Subcutaneous abdominal adipose tissue (tissue), 5 donors: ENCODE measurements at regions not wholly inside any gene's neighbourhood (a gene's known extent, or its start where the extent isn't known, plus 50 kb on each side); places are given as distances from the start of the nearest gene placed in this dataset.
"Not testable (repeated sequence)": the region's sequence is repeated elsewhere in the genome, so short reads cannot be mapped to it uniquely, and the experiment has no call there.

Experiments
- H3K27ac ChIP-seq: one replicate; pipeline ENCODE4 v1.7.0; 2013; ENCODE audit warnings: low read depth, mild to moderate bottlenecking, inconsistent platforms, low read length, moderate library complexity
- H3K27me3 ChIP-seq, 5 donors: one replicate each; pipeline ENCODE4 v1.7.0; 2013; ENCODE audit warnings: low read length in 5 of 5, inconsistent platforms in 1 of 5; ENCODE audit not compliant: control insufficient read depth in 5 of 5, insufficient read depth in 4 of 5
- H3K36me3 ChIP-seq, 5 donors: one replicate each; pipeline ENCODE4 v1.7.0; 2013; ENCODE audit warnings: low read length in 5 of 5; ENCODE audit not compliant: control insufficient read depth in 5 of 5, insufficient read depth in 5 of 5
- H3K4me1 ChIP-seq, 5 donors: one replicate each; pipeline ENCODE4 v1.7.0; 2013; ENCODE audit warnings: low read length in 5 of 5, mild to moderate bottlenecking in 3 of 5, moderate library complexity in 1 of 5; ENCODE audit not compliant: control insufficient read depth in 5 of 5, insufficient read depth in 5 of 5
- H3K4me3 ChIP-seq, 5 donors: one replicate each; pipeline ENCODE4 v1.7.0; 2013; ENCODE audit warnings: low read length in 5 of 5, low read depth in 1 of 5
- H3K9ac ChIP-seq, 5 donors: one replicate each; pipeline ENCODE4 v1.7.0; 2013; ENCODE audit warnings: low read length in 5 of 5, mild to moderate bottlenecking in 4 of 5, moderate library complexity in 3 of 5
- H3K9me3 ChIP-seq, 5 donors: one replicate each; pipeline ENCODE4 v1.7.0; 2013; ENCODE audit warnings: low read length in 5 of 5; ENCODE audit not compliant: control insufficient read depth in 5 of 5
- donor health status: healthy.
- donor health status: healthy.
- donor health status: healthy.
- donor health status: healthy.
- donor health status: healthy.

GRCh38 chr10:21431799-21432198 lies 93.7 kb downstream of the SKIDA1 start:
- H3K9ac ChIP-seq: no peak overlapping the region
- H3K4me1 ChIP-seq: no peaks in the 10 kb centered on the region
- H3K27me3 ChIP-seq: no peaks in the 10 kb centered on the region
- no peaks in the 10 kb centered on the region for H3K36me3 ChIP-seq
- H3K9me3 ChIP-seq: peaks cover 0 to 13% (median 11%) of the 10 kb centered on the region in 5 donors
- no peak overlapping the region for H3K27ac ChIP-seq
- H3K4me3 ChIP-seq: no peak overlapping the region

GRCh38 chr10:21427804-21428481 lies 97.5 kb downstream of the SKIDA1 start:
- no peak overlapping the region for H3K4me3 ChIP-seq
- peaks cover 3 to 15% (median 13%) of the 10 kb centered on the region in 5 donors for H3K9me3 ChIP-seq
- no peaks in the 10 kb centered on the region for H3K27me3 ChIP-seq
- no peak overlapping the region for H3K27ac ChIP-seq
- no peaks in the 10 kb centered on the region for H3K4me1 ChIP-seq
- no peaks in the 10 kb centered on the region for H3K36me3 ChIP-seq
- no peak overlapping the region for H3K9ac ChIP-seq

GRCh38 chr10:21424459-21424861 lies 101.0 kb downstream of the SKIDA1 start:
- Histone ChIP-seq H3K36me3 (no peaks in the 10 kb centered on the region), H3K27me3 (no peaks in the 10 kb centered on the region), H3K27ac (no peak overlapping the region), H3K4me3 (no peak overlapping the region), H3K9ac (no peak overlapping the region), H3K9me3 (peaks cover 3 to 15% (median 13%) of the 10 kb centered on the region in 5 donors), H3K4me1 (no peaks in the 10 kb centered on the region)

- H3K27me3 ChIP-seq: no peaks in the 10 kb centered on the region
- H3K27ac ChIP-seq: no peak overlapping the region
- no peaks in the 10 kb centered on the region for H3K36me3 ChIP-seq
- no peak overlapping the region for H3K9ac ChIP-seq
- peaks cover 3 to 15% (median 13%) of the 10 kb centered on the region in 5 donors for H3K9me3 ChIP-seq
- H3K4me1 ChIP-seq: no peaks in the 10 kb centered on the region
- H3K4me3 ChIP-seq: no peak overlapping the region
Observed at GRCh38 chr10:21423850-21424249, 101.6 kb downstream of the SKIDA1 start.

GRCh38 chr10:21423338-21423737 lies 102.1 kb downstream of the SKIDA1 start:
- Histone ChIP-seq H3K27ac (no peak overlapping the region), H3K9me3 (peaks cover 3 to 15% (median 13%) of the 10 kb centered on the region in 5 donors), H3K36me3 (no peaks in the 10 kb centered on the region), H3K4me1 (no peaks in the 10 kb centered on the region), H3K27me3 (no peaks in the 10 kb centered on the region), H3K4me3 (no peak overlapping the region), H3K9ac (no peak overlapping the region)

- Histone ChIP-seq H3K4me3 (no peak overlapping the region), H3K27ac (no peak overlapping the region), H3K36me3 (no peaks in the 10 kb centered on the region), H3K4me1 (no peaks in the 10 kb centered on the region), H3K27me3 (no peaks in the 10 kb centered on the region), H3K9me3 (peaks cover 2 to 4% (median 3%) of the 10 kb centered on the region in 5 donors), H3K9ac (no peak overlapping the region)
Observed at GRCh38 chr10:21421794-21422193, 103.7 kb downstream of the SKIDA1 start.

- Histone ChIP-seq H3K9ac (no peak overlapping the region), H3K4me3 (no peak overlapping the region), H3K4me1 (no peaks in the 10 kb centered on the region), H3K27ac (no peak overlapping the region), H3K27me3 (no peaks in the 10 kb centered on the region), H3K9me3 (no peaks in the 10 kb centered on the region), H3K36me3 (no peaks in the 10 kb centered on the region)
Observed at GRCh38 chr10:21421016-21421415, 104.5 kb downstream of the SKIDA1 start.

GRCh38 chr10:21418981-21419576 lies 106.4 kb downstream of the SKIDA1 start:
- H3K36me3 ChIP-seq, H3K27ac ChIP-seq, H3K9ac ChIP-seq, H3K4me1 ChIP-seq, H3K27me3 ChIP-seq, H3K9me3 ChIP-seq, H3K4me3 ChIP-seq: not testable (repeated sequence)

GRCh38 chr10:21417172-21417712 lies 108.2 kb downstream of the SKIDA1 start:
- Histone ChIP-seq H3K27me3 (no peaks in the 10 kb centered on the region), H3K36me3 (no peaks in the 10 kb centered on the region), H3K9ac (no peak overlapping the region), H3K27ac (no peak overlapping the region), H3K4me1 (no peaks in the 10 kb centered on the region), H3K4me3 (no peak overlapping the region), H3K9me3 (no peaks in the 10 kb centered on the region)

GRCh38 chr10:21413680-21414079 lies 111.8 kb downstream of the SKIDA1 start:
- H3K4me1 ChIP-seq: no peaks in the 10 kb centered on the region
- no peak overlapping the region for H3K4me3 ChIP-seq
- no peaks in the 10 kb centered on the region for H3K27me3 ChIP-seq
- H3K9ac ChIP-seq: no peak overlapping the region
- no peaks in the 10 kb centered on the region for H3K9me3 ChIP-seq
- H3K36me3 ChIP-seq: no peaks in the 10 kb centered on the region
- no peak overlapping the region for H3K27ac ChIP-seq
